GM21526 (cell line): ENCODE measurements at regions not wholly inside any gene's neighbourhood (a gene's known extent, or its start where the extent isn't known, plus 50 kb on each side); places are given as distances from the start of the nearest gene placed in this dataset.

Experiments used
- ATAC-seq: cut with Tn5 transposase; IDR thresholded peaks from one replicate; pipeline ENCODE4 v1.9.1; 2021; ENCODE audit warnings: moderate library complexity; ENCODE audit not compliant: unreplicated experiment, low FRiP score

DNA sequence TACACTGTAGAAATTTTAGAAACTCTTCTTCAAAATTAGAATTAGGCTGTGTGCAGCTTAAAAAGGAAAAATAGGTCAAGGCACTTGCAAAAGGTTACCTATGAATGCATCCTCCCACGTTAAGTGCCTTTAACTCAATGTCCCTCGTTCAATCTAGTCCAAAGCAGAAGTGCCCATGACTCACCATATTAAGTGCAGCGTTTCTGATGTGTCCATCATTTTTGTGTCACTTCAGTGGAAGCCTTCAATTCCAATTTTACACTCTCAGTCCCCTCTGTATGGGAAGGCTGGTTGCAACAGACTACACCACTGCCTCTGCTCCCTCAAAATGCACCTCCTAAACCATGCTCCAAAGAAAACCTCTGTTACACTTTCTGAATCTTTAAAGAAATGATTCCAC is 53.4 kb downstream of the FOXB1 start:
- no peak for ATAC-seq

DNA sequence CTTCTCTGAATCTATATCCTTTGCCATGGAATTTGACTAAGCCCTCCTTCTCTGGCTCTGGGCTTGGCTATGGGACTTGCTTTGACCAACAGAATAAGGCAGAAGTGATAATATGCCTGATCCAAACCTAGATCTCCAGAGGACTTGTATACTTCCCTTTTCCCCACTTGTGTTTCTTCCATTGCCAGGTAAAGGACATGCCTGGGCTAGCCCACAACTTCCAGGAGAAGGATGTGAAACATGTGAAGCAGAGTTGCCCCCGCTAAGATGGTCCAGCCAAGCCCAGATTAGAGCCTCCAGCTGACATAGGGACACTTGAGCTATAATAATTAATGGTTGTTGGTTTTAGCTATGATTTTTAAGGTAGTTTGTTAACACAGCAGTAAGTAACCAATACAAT is 55.1 kb downstream of the FOXB1 start:
- no peak for ATAC-seq

DNA sequence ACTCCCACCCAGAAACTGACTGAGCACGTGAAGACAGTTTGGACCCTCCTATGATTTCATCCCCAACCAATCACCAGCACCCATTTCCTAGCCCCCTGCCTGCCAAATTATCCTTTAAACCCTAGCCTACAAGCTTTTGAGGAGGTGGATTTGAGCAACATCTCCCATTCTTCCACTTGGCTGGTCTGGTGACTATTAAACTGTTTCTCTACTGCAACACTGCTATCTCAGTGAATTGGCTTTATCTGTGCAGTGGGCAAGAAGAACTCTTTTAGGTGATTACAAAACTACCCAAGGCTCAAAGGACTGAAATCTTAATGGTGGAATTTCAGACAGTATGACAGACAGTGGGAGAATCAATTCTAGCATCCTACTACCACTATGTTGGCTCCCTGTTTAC is 57.6 kb downstream of the FOXB1 start:
- no peak for ATAC-seq

DNA sequence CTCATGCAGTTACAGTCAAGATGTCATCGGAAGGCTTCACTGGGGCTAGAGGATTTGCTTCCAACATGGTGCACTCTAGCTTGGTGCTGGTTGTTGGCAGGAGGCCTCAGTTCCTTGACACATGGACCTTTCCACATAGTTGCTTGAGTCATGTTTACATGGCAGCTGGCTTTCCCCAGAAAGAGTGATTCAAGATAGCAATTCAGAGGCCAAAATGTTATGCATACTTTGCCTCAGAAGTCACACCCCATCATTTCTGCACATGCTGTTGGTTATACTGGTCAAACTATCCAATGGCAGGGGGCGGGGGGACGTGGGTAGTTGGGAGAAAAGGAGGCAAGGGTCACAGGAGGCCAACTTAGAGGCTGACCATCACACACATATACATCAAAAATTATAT is 58.7 kb downstream of the FOXB1 start:
- ATAC-seq = no peak

DNA sequence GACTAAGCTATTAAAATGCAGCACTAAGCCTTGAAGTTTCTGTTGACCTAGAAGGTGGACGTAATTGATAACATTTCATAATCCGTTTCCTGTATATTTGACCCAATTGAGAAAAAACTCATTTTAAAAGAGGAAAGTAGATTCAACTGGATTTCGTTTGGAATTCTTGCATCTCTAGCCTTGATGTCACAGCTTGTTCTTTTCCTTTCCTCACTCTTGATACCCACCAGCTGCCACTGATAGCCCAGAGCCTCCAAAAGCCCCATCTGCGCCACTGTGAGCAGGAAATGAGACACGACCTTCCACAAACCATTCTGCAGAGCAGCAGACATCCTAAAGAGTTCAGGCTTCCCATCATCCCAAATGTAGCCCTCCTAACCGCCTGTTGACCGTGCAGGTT is 61.8 kb downstream of the FOXB1 start:
- no peak for ATAC-seq

DNA sequence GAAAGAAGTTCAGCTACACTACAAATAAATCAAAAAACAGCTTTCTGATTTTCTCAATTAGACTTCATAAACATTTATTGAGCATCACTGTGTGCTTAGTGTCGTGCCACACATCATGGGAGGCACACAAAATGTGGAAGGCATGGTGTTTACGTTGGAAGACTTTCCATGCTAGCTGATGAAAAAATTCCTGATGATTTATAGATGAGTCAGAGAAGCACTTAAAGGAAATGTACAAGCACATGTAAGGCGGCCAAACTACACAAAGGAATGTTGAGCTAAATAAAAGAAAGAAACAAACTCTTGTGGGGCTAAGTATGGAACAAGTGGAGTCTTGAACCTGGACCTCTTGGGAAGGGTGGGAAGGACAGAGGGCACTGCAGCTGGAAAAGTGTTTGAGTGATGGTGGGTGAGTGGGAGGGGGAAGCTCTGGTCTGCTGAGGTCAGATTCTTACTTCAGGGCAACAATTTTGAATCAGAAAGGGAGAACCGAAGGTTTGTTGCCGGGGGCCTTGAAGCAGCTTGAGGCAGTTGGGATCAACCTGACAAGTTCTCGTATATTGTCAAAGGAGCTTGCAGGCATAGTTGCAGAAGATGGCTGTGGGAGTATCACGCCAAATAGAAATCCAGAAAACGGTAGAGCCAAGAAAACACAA is 66.9 kb downstream of the FOXB1 start:
- ATAC-seq = no peak

DNA sequence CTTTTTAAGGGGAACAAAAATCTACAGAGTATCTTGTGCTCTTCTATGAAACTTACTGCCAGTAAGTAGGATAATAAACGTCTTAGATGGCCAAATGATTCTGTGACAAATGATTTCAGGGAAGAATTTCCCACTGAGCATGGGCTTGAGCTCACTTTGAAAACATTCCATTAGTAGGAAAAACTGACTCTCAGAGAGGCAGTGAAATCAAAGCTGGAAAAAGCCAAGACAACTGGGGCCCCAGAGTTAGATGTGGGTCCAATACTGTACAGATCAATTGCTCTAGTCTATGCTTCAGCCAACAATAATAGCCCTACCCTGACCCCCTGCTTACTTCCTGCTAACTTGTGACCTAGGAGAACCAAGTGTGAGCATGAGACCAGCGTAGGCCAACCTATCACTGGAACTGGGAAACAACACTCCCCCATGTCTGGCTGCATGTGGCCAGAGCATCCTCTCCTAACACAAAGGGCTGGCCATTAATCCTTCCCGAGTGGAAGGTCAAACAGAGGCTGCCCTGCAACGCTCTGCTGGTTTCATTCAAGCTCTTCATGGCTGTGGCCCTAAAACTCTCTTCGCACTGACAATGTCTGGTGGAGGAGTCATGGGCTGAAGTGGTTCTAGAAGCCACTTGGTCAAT is 68.8 kb downstream of the FOXB1 start:
- ATAC-seq = no peak

DNA sequence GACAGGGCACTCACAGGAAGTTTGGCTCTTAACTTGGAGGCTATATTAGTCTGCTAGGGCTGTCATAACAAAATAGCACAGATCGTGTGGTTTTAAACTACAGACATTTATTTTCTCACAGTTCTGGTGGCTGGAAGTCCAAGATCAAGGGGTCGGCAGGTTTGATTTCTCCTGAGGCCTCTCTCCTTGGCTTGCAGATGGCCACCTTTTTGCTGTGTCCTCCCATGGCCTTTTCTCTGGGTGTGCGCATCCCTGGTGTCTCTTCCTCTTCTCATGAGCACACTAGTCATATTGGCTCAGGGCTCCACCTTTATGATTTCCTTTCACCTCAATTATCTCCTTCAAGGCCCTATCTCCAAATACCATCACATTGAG is 69.3 kb downstream of the FOXB1 start:
- no peak for ATAC-seq

DNA sequence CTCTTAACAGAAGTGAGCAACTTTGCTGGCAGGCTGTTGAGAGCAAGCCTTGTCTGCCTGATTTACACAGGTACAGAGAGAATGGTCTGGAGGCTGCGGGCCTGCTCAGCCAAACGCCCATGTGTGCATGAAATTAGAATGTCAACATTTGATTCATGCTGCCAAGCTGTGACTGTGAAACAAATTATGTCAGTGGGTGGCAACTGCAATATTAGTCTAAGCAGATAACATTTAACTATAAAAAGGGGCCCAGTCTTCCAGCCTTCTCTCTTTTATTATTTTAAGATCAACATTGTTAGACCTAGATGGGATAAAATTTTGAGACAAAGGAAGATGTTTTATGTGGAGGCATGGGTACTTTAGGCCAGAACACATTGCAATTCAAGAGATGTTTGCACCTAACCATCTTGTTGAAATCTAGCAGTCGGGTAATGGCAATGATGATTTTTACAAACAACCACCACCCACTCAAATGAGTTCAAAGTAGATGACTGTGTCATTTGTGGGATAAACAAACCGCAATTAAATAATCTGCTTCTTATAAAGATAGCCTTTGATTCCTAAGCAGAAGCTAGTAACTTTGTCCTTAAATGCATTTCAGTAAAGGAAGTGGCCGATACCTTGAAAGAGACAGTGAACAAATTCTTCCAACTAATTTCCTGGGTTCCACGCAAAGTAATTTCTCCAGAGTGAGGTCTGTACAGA is 70.2 kb downstream of the FOXB1 start:
- no peak for ATAC-seq

DNA sequence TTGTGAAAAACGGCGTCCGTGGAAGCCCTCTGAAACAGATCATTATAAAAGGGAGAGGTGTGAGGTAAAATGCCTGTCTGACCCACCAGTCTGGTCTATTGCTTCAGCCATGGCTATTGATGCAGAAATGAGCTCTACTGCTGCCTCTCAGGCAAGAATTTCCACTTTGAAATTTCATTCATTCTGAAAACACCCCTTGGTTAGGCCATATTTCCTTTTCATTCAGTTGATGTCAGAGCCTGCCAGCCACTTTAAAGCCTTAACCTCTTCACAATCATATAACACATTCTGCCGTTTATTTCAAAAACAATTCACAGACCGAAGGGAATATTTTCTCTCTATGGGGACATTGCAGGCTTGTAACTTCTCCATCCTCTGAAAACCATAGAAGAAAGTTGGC is 71.9 kb downstream of the FOXB1 start:
- ATAC-seq = no peak

DNA sequence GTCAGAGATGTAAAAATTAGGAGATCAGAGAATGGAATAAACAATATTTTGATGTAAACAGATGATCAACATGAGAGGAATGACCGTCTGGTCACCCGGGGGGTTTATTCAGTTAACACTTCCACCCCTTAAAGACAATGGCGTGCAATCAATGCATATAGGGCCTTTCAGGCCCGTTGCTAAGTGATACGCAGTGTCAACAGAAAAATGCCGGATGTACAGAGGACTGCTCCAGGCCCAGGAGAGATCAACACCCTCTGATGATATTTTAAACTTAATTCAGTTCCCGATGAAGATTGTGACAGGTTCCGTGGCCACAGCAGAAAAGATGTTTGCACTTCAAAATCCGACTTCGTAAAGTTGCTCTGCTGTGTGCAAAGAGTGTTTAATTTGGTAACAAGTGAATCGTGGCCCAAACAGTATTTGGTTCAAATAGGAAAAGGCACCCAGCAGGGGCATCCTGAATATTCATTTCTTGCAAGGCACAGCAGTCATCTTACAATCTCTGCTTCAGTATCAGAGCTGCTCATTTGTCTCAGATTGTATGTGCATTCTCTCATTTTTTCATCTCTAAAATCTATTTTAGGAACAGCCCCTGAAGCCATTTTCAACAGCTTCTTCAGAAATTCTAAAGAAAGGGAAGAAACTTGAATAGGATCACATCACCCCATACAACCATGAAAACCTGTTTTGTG is 72.6 kb downstream of the FOXB1 start:
- no peak for ATAC-seq

DNA sequence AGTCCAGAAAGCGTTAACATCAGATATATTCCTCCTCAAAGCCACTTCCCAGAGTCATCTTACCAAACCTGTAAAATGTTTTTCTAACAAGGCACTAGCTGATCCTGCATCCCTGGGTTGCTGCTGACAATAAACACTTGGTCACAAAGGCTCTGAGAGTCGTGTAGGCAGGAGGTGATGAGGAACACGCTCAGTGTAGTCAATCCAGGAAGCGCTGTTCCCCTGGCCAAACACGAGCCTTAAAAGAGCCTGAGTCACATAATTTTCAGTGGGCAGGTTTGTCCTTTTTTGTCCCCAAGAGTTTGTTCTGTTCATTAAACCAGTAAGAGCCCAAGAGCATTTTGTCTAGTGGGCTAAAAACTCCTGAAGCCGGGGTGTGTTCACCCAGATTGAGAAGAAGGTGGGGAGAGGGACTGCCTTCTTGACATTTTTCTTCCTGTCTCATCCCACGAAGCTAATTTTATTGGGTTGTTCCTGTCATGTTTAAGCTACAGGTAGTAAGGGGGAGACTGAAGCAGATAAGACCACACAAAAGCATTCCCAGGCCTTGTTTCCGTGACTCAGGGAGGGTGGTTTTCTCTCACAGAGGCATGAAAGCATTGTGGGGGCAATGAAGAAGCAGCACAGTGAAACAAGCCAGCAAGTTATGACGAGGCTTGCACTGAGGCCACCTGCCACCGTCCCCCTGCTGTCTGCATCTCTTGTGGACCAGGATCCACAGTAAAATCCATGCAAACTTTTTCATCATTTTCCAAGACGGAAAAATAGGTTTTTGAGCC is 73.7 kb downstream of the FOXB1 start:
- no peak for ATAC-seq

DNA sequence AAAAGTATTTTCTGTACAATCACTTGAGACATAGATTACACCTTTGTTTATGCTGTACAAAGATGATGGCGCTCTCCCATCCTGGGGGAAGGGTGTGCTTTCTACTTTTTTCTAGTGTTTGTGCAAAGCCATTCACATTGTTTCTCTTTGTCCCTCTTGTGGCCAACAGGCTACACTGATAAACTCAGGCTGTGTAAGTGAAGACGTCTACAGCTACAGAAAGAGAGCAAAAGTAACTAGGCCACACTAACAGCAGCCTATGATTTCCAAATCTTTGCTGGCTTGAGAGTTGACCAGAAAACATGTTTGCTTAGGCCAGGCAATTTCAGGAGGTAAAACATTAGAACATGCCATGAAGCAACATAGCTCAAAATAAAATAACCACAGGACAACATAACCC is 75.1 kb downstream of the FOXB1 start:
- ATAC-seq = no peak

DNA sequence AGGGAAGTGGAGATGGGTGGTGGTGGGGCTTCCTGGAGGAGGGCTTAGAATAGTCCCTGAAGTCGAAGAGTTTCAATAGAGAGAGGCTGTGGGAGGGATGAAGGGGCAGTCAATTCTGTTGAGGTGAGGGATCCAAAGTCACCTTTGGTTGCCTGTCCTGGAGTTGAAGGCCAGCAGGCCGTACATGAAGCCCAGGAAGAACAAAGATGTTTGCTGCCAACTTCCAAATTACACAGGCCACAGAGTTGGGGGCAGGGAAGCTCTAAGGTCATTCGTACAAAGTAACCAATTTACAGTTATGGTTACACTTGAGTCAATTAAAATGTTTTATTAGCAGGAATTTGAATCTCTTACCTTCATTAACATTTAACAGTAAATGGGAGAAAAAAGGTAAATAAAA is 77.9 kb downstream of the FOXB1 start:
- no peak for ATAC-seq

DNA sequence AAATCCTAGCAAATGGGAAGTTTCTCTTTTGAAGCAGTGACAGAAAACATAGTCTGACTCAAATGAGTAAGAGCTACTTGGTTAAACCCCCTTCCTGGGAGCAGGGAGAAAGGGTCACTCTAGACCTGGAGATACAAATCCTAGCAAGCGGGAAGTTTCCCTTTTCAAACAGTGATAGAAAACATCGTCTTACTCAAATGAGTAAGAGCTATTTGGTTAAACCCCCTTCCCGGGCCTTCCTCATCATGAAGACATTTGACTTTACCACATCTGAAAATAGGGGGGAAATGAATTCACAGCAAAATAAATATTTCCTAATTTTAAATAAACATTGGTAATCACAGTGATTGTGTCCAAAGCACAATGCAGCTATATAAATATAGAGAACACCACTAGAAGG is 79.2 kb downstream of the FOXB1 start:
- no peak for ATAC-seq

DNA sequence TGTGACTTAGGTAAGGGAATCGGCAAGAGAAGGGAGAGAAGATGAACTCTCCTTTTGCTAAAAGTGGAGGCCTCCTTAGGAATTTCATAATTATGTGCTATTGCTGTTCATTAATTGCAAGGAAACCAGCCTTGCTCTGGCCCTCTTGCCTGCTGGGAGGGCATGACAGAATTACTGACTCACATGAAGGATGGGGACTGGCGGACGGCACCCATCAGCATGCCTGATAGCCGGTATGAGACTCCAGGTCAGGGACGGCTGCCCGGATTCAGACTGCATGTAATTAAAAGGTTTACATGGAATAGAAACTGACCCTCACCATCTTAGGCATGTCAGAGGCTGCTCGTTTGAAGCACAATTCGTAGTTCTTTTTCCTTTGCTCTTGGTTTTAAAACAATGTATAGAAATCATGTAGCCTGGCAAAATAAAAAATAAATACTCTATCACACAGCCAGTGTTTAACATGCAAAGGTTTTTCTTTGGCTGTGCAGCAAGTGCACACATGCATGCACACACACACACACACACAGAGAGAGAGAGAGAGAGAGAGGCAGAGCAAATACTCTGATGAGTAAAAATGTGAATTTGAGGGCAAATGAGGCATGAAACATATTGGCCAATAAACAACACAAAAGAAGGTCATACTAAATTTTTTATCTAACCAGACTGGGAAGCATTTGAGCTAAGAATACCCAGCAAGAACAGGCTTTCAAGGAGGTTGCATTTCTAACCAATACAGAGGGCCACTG is 82.7 kb downstream of the FOXB1 start:
- no peak for ATAC-seq

DNA sequence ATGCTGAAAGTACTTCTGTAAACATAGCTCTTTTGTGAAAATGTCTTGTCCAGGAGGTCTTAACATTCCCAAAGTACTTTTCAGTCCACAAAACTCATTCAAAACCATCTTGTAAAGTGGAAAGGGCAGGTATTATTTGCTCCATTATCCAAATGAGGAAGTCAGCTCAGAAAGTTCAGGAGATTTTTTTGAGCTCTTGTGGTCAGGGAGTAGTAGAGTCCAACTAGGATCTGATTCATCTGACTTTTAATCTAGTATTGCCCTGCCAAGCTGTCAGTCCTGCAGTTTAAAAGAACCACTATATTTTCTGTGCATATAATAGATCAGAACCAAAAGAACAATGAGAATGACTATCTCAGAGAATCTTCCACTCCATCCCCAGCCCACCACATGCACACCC is 83.5 kb downstream of the FOXB1 start:
- ATAC-seq = no peak

DNA sequence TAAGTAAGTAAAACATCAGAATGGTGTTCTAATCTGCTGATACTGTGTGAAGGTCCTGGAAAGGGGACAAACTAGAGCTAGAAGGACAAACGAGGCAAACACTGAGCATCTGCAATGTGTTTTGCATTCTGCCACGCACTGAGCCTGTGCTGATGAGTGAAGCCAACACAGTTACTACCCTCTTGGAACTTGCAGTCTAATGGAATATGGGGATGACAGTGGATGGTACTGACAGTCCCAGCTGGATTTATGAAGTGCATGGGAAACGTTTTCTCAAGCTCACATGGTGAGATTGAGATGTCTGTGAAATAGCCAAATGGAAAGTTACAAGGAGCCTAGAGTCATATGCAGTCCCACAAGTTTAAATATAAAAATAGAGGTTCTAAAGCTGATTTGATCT is 86.6 kb downstream of the FOXB1 start:
- no peak for ATAC-seq

DNA sequence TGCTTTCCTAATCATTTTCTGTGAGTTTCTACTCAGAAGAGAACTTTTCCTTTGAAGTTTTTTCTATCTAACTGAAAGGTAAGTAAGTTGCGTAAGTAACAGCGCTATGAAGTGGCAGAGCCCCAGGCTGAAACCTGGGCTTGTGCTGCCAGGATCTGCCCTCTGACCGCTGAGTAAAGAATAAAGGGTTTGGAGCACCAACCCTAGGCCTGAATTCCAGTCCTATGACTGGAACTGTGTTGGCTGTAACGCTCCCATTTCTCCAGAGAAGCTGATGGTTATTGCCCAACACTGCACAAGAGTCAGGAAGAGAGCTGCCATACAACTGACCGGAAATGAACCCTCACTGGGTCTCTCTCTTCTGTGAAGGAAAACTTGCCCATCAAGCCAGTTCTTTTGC is 87.0 kb downstream of the FOXB1 start:
- ATAC-seq = no peak

DNA sequence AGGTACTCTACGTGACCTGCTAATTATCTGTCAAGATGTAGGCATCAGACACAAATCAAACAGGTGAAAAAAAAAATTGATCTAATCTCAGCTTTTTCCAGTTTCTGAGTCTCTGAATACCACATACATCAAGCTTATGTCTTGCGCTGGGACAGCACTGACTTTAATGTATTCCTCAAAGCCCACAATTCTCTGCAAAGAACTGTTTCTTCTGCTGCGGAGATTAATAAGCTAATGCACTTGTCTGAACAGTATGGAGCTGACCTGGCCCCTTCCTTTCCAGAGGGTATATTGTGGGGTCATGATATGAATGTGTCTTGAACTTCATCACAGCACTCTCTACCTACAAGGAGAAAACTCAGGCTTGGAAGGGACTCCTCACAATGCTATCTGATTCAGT is 87.8 kb downstream of the FOXB1 start:
- no peak for ATAC-seq
